Osteocyte (in vitro differentiated cells): ENCODE measurements at regions not wholly inside any gene's neighbourhood (a gene's known extent, or its start where the extent isn't known, plus 50 kb on each side); places are given as distances from the start of the nearest gene placed in this dataset.

ENCODE experiments used
- DNase-seq: peaks from one replicate; pipeline ENCODE4 v3.0.0; 2021; ENCODE audit warnings: mixed read lengths; ENCODE audit not compliant: unreplicated experiment; ENCODE audit errors: extremely low spot score
- H3K27ac Mint-ChIP-seq: one replicate; pipeline ENCODE4 v1.8.0; 2021; ENCODE audit warnings: mild to moderate bottlenecking, mixed read lengths; ENCODE audit not compliant: unreplicated experiment
- H3K27me3 Mint-ChIP-seq: one replicate; pipeline ENCODE4 v1.8.0; 2021; ENCODE audit warnings: mixed read lengths; ENCODE audit not compliant: unreplicated experiment
- H3K36me3 Mint-ChIP-seq: one replicate; pipeline ENCODE4 v1.8.0; 2021; ENCODE audit warnings: mixed read lengths; ENCODE audit not compliant: unreplicated experiment
- H3K4me1 Mint-ChIP-seq: one replicate; pipeline ENCODE4 v1.8.0; 2021; ENCODE audit warnings: mixed read lengths; ENCODE audit not compliant: unreplicated experiment
- H3K4me3 Mint-ChIP-seq: one replicate; pipeline ENCODE4 v1.8.0; 2021; ENCODE audit warnings: mild to moderate bottlenecking, moderate library complexity, mixed read lengths; ENCODE audit not compliant: unreplicated experiment
- H3K9me3 Mint-ChIP-seq: one replicate; pipeline ENCODE4 v1.8.0; 2021; ENCODE audit warnings: mixed read lengths; ENCODE audit not compliant: unreplicated experiment
- CTCF ChIP-seq: fragments of 200-600 bp; sonication (generic); IDR thresholded peaks from 2 replicates; pipeline ENCODE4 v1.5.0; 2021; ENCODE audit warnings: antibody characterized with exemption, mild to moderate bottlenecking, moderate library complexity

DNA sequence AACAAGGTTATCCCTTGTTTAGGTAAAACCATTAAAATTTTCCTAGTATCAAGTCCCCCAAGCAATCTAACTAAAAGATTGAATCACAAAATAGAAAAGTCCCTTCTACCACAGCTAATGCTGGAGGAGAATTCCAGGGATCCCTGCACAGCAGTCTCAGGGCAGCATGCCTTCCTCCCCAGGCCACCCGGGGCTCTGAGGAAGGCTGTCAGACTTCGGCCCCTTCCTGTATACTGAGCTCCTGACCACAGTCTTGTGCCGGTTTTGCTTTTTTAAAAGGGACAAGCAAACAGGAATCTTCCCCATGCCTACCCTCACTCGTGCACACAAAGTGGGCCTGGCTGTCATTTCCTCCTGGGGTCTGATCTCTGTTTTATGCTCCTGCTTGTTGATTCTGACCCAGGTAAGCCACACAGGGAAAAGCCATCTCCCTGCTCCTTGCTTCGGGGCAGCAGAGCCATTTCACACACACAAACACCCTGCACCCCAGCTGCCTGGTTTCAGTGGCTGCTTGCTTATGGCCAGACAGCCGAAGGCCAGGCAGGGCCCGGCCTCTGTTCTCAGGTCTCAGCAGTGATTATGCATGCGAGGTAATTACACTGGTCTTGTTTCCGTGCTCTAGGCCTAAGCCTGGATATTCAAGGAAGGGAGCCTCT is 211.9 kb downstream of the NXNL2 start:
- Mint-ChIP-seq H3K27ac (peak overlapping the region; percentile 83), H3K36me3 (no peaks in the 10 kb centered on the region)

DNA sequence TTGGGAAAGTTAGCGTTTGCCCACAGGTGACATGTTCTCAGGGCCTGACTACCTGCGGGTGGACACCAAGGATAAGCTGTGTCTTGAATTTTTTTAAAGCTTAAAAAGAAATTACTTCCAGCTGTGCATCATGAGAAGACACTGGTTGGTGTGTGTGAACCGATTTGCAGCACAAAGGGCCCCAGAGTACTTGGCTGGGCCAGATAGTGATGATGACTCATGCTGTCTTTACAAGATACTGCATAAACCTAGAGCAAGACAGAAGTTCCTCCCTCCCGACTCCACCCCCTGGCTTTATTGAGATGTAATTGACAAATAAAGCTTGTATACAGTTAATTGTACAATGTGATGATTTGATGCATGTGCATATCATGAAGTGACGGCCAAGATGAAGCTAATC is 212.8 kb downstream of the NXNL2 start:
- Mint-ChIP-seq H3K4me3 (no peak overlapping the region), H3K27me3 (no peaks in the 10 kb centered on the region), H3K4me1 (peaks cover 54% of the 10 kb centered on the region), H3K9me3 (no peaks in the 10 kb centered on the region), H3K36me3 (no peaks in the 10 kb centered on the region), H3K27ac (peak overlapping the region; percentile 83)
- DNase-seq = no peak
- no peak for TF ChIP-seq CTCF

More for the DNA sequence above, 211.9 kb downstream of the NXNL2 start:
- TF ChIP-seq CTCF = no peak
- Mint-ChIP-seq H3K4me1 (peaks cover 58% of the 10 kb centered on the region), H3K4me3 (peak overlapping the region; percentile 8), H3K27me3 (no peaks in the 10 kb centered on the region), H3K9me3 (no peaks in the 10 kb centered on the region)
- no peak for DNase-seq

GRCh38 chr9:88748566-88749261 is 213.7 kb downstream of the NXNL2 start:
- no peak for DNase-seq
- no peak for TF ChIP-seq CTCF
- H3K9me3 Mint-ChIP-seq = no peaks in the 10 kb centered on the region
- peak overlapping the region; percentile 15 for H3K27ac Mint-ChIP-seq
- H3K27me3 Mint-ChIP-seq = no peaks in the 10 kb centered on the region
- H3K4me3 Mint-ChIP-seq = no peak overlapping the region
- H3K4me1 Mint-ChIP-seq = peaks cover 52% of the 10 kb centered on the region
- H3K36me3 Mint-ChIP-seq = no peaks in the 10 kb centered on the region

DNA sequence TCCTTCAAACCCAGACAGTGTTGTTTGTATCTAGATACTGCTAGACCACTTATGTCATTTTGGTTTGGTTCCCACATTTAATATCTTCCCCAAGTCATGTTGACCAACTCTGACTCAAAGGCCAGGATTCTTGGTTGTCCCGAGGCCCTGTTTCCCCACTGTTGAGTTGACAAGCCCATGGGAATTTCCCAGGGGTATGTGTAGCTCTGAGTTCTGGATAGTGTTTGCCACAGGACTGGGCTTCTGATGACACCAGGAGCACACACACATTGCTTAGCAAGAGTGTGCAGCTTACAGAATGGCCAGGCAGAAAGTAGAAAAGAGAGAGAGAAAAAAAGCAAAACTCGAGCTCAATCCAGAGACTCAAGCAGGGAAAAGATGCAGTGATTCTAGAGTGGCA is 214.4 kb downstream of the NXNL2 start:
- no peaks in the 10 kb centered on the region for H3K27me3 Mint-ChIP-seq
- no peak for TF ChIP-seq CTCF
- no peak overlapping the region for H3K27ac Mint-ChIP-seq
- H3K4me3 Mint-ChIP-seq = no peak overlapping the region
- no peaks in the 10 kb centered on the region for H3K36me3 Mint-ChIP-seq
- H3K9me3 Mint-ChIP-seq = no peaks in the 10 kb centered on the region
- no peak for DNase-seq
- H3K4me1 Mint-ChIP-seq = peaks cover 50% of the 10 kb centered on the region

GRCh38 chr9:88750832-88751360 is 215.9 kb downstream of the NXNL2 start:
- H3K27me3 Mint-ChIP-seq = no peaks in the 10 kb centered on the region
- peaks cover 36% of the 10 kb centered on the region for H3K4me1 Mint-ChIP-seq
- H3K27ac Mint-ChIP-seq = no peak overlapping the region
- DNase-seq = no peak
- no peak overlapping the region for H3K4me3 Mint-ChIP-seq
- TF ChIP-seq CTCF = no peak
- no peaks in the 10 kb centered on the region for H3K36me3 Mint-ChIP-seq
- H3K9me3 Mint-ChIP-seq = no peaks in the 10 kb centered on the region
